ENCODE measurements at regions not wholly inside any gene's neighbourhood (a gene's known extent, or its start where the extent isn't known, plus 50 kb on each side); places are given as distances from the start of the nearest gene placed in this dataset.
"Not testable (repeated sequence)": the region's sequence is repeated elsewhere in the genome, so short reads cannot be mapped to it uniquely, and the experiment has no call there.

DNA sequence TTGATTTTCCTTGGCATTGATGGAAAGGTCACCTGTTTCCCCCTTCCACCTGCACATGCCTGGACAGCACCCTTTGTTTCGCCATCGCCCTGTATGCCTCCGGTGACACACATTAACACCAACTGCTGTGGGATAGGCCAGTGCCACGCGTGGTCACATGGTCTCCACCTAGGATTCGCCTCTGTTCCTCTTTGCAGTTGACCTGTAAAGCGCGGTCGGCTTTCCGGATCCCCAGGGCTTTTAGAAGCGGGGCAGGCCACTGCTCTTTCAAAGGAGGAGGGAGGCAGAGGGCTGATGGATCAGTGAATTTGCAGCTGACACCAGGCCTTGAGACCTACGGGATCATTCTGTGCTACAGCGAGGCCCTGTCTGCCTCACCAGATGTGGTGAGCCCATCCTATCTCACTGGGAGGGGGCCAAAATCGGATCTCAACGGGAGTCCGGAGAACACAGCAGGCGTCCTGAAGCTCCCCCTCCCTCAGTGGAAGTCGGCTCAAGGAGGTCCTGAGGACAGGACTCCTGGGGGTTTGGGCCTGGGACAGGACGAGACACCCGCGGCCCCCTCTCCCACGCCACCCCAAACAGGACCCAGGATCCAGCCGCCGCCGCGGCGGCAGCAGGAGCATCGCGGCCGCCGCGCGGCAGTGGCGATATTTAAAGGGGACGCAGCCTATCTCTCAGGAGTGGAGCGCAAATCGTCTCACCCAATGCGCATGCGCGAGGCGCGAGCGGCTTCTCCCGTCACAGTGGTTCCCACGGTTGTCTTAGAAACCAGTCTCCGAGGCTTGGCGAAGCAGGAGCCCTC is 973.8 kb upstream of the DEFB115 start:
- H3K9me3 ChIP-seq (ENCODE audit: control insufficient read depth in 1 of 2, low read length in 2 of 2); H3K36me3 ChIP-seq (ENCODE audit: control insufficient read depth in 1 of 2, insufficient read depth in 2 of 2, low read length in 2 of 2); H3K27ac ChIP-seq (ENCODE audit: low read depth, low read length); H3K4me1 ChIP-seq (ENCODE audit: control insufficient read depth in 1 of 2, insufficient read depth in 2 of 2, low read length in 2 of 2); H3K27me3 ChIP-seq (ENCODE audit: control insufficient read depth in 1 of 2, insufficient read depth in 2 of 2, low read length in 2 of 2): not testable (repeated sequence)
- H3K4me3 ChIP-seq (ENCODE audit: low read depth in 1 of 2, low read length in 2 of 2), result peak overlapping the region; percentile 36 to 68
- H3K9ac ChIP-seq (ENCODE audit: low read depth in 1 of 2, low read length in 2 of 2), result peak overlapping the region; percentile 28 to 63

GRCh38 chr20:30284281-30284905 is 973.1 kb upstream of the DEFB115 start:
- no peaks in the 10 kb centered on the region for H3K36me3 ChIP-seq (ENCODE audit: control insufficient read depth in 1 of 2, insufficient read depth in 2 of 2, low read length in 2 of 2)
- H3K9me3 ChIP-seq (ENCODE audit: control insufficient read depth in 1 of 2, low read length in 2 of 2), result no peaks in the 10 kb centered on the region
- H3K9ac ChIP-seq (ENCODE audit: low read depth in 1 of 2, low read length in 2 of 2), result peak overlapping the region; percentile 28 to 63
- no peaks in the 10 kb centered on the region for H3K27me3 ChIP-seq (ENCODE audit: control insufficient read depth in 1 of 2, insufficient read depth in 2 of 2, low read length in 2 of 2)
- H3K4me1 ChIP-seq (ENCODE audit: control insufficient read depth in 1 of 2, insufficient read depth in 2 of 2, low read length in 2 of 2), result peaks cover 4 to 5% of the 10 kb centered on the region in 2 donors
- no peak overlapping the region for H3K27ac ChIP-seq (ENCODE audit: low read depth, low read length)
- peak overlapping the region; percentile 36 to 68 for H3K4me3 ChIP-seq (ENCODE audit: low read depth in 1 of 2, low read length in 2 of 2)

DNA sequence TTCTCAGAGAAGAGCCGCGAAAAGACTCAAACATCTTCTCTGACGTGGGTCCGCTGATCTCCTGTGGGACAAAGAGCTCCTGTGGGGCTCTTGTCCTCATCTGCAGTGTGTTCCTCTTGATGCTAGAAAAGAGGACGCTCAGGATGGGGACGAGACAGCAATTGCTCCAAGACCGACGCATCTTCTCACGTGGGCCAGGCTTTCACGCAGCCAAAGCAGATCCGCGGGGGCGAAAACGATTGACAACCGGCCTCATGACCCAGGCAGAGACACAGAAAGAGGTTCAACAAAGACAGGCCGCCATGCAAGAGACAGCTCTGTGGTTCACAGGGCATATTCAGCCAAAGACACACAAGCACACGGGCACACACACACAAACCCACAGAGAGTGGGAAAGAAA is 971.8 kb upstream of the DEFB115 start:
- Histone ChIP-seq H3K27me3 (ENCODE audit: control insufficient read depth in 1 of 2, insufficient read depth in 2 of 2, low read length in 2 of 2) (no peaks in the 10 kb centered on the region), H3K27ac (ENCODE audit: low read depth, low read length) (no peak overlapping the region), H3K36me3 (ENCODE audit: control insufficient read depth in 1 of 2, insufficient read depth in 2 of 2, low read length in 2 of 2) (no peaks in the 10 kb centered on the region), H3K4me1 (ENCODE audit: control insufficient read depth in 1 of 2, insufficient read depth in 2 of 2, low read length in 2 of 2) (peaks cover 4 to 5% of the 10 kb centered on the region in 2 donors), H3K4me3 (ENCODE audit: low read depth in 1 of 2, low read length in 2 of 2) (peak overlapping the region in 1 of 2 donors; percentile 10), H3K9me3 (ENCODE audit: control insufficient read depth in 1 of 2, low read length in 2 of 2) (no peaks in the 10 kb centered on the region), H3K9ac (ENCODE audit: low read depth in 1 of 2, low read length in 2 of 2) (no peak overlapping the region)

DNA sequence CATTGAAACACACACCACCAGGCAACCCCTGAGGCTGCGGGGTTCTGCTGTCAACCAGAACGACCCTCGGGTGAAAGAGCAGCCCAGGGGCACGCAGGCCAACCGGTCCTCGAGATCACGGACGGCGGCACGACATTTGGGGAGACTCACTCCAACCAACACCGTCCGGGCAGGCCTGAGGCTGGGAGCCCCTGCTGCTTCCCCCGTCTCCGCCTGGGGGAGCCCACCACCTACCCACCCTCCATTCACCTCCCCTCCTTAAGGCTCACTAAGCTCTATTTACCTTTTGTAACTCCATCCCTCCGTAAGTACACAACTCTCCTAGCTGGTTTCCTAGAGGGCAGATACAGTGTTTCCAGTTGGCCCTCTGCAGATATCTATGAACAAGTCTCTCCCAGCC is 971.3 kb upstream of the DEFB115 start:
- Histone ChIP-seq H3K9ac (ENCODE audit: low read depth in 1 of 2, low read length in 2 of 2) (no peak overlapping the region), H3K9me3 (ENCODE audit: control insufficient read depth in 1 of 2, low read length in 2 of 2) (no peaks in the 10 kb centered on the region), H3K36me3 (ENCODE audit: control insufficient read depth in 1 of 2, insufficient read depth in 2 of 2, low read length in 2 of 2) (no peaks in the 10 kb centered on the region), H3K4me1 (ENCODE audit: control insufficient read depth in 1 of 2, insufficient read depth in 2 of 2, low read length in 2 of 2) (peaks cover 4 to 5% of the 10 kb centered on the region in 2 donors), H3K27ac (ENCODE audit: low read depth, low read length) (no peak overlapping the region), H3K27me3 (ENCODE audit: control insufficient read depth in 1 of 2, insufficient read depth in 2 of 2, low read length in 2 of 2) (no peaks in the 10 kb centered on the region), H3K4me3 (ENCODE audit: low read depth in 1 of 2, low read length in 2 of 2) (peak overlapping the region in 1 of 2 donors; percentile 10)

DNA sequence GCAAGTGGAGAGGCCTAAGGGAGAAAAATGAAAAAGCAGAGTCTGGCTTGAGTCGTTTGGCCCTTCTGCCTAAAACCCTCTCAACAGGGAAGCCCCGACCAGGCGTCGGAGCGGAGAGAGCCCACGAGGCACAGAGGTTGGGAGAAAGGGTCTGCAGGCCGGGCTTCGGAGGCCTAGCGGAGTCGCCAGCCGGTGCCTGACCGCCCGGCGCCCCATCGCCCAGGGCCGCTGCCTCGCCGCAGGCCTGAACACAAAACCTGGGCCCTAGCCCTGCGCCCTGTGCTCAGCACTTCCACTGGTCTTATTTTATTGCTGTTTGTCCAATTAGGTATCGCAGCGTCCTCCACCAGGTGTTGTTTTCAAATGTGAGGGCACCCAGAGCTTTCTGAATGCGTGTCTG is 970.0 kb upstream of the DEFB115 start:
- peak overlapping the region in 1 of 2 donors; percentile 43 for H3K9ac ChIP-seq (ENCODE audit: low read depth in 1 of 2, low read length in 2 of 2)
- H3K27me3 ChIP-seq (ENCODE audit: control insufficient read depth in 1 of 2, insufficient read depth in 2 of 2, low read length in 2 of 2); H3K4me1 ChIP-seq (ENCODE audit: control insufficient read depth in 1 of 2, insufficient read depth in 2 of 2, low read length in 2 of 2); H3K9me3 ChIP-seq (ENCODE audit: control insufficient read depth in 1 of 2, low read length in 2 of 2); H3K36me3 ChIP-seq (ENCODE audit: control insufficient read depth in 1 of 2, insufficient read depth in 2 of 2, low read length in 2 of 2): not testable (repeated sequence)
- H3K27ac ChIP-seq (ENCODE audit: low read depth, low read length), result peak overlapping the region; percentile 51
- peak overlapping the region; percentile 10 to 22 for H3K4me3 ChIP-seq (ENCODE audit: low read depth in 1 of 2, low read length in 2 of 2)

DNA sequence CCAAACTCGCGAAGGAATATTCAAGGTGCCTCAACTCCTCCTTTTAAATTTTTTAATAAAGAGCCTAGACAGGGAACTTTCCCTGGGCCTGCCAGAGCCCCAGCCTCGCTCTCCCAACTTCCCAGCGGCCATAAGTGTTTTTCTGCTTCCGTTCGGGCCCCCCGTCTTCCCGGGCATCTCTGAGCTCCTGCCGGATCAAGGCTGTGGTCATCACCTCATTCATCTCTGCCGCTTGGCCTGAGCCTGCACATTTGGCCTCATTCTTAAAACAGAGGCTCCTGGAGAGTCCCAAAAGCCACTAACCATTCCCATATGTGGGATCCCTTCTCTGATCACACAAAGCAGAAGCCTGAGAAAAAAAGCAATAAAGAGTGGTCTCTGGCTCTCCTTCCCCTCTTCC is 969.1 kb upstream of the DEFB115 start:
- peak overlapping the region; percentile 38 to 54 for H3K9ac ChIP-seq (ENCODE audit: low read depth in 1 of 2, low read length in 2 of 2)
- H3K36me3 ChIP-seq (ENCODE audit: control insufficient read depth in 1 of 2, insufficient read depth in 2 of 2, low read length in 2 of 2), result no peaks in the 10 kb centered on the region
- H3K27me3 ChIP-seq (ENCODE audit: control insufficient read depth in 1 of 2, insufficient read depth in 2 of 2, low read length in 2 of 2), result no peaks in the 10 kb centered on the region
- peaks cover 4 to 5% of the 10 kb centered on the region in 2 donors for H3K4me1 ChIP-seq (ENCODE audit: control insufficient read depth in 1 of 2, insufficient read depth in 2 of 2, low read length in 2 of 2)
- peak overlapping the region; percentile 50 for H3K27ac ChIP-seq (ENCODE audit: low read depth, low read length)
- no peaks in the 10 kb centered on the region for H3K9me3 ChIP-seq (ENCODE audit: control insufficient read depth in 1 of 2, low read length in 2 of 2)
- H3K4me3 ChIP-seq (ENCODE audit: low read depth in 1 of 2, low read length in 2 of 2), result peak overlapping the region; percentile 52 to 66

DNA sequence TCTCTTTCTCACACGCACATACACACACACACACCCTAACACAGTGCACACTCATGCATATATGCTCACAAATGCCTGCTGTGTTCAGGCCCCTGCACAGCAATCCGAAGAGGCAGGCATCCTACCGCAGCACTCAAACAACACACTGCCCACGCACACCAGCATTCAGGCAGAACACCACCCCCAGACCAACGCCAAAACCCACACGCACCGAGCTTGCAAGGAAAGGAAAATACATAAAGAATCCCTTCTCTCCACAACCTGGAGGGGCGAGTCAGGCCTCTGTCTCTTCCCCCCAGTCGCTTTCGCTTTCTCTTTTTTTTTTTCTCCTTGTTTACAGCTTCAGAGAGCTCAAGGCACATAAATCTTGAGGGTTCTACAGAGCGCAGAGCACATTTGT is 968.4 kb upstream of the DEFB115 start:
- H3K4me3 ChIP-seq (ENCODE audit: low read depth in 1 of 2, low read length in 2 of 2), result peak overlapping the region; percentile 60 to 66
- not testable (repeated sequence) for H3K36me3 ChIP-seq (ENCODE audit: control insufficient read depth in 1 of 2, insufficient read depth in 2 of 2, low read length in 2 of 2); H3K9me3 ChIP-seq (ENCODE audit: control insufficient read depth in 1 of 2, low read length in 2 of 2); H3K4me1 ChIP-seq (ENCODE audit: control insufficient read depth in 1 of 2, insufficient read depth in 2 of 2, low read length in 2 of 2); H3K27me3 ChIP-seq (ENCODE audit: control insufficient read depth in 1 of 2, insufficient read depth in 2 of 2, low read length in 2 of 2)
- H3K9ac ChIP-seq (ENCODE audit: low read depth in 1 of 2, low read length in 2 of 2), result peak overlapping the region; percentile 54 to 56
- H3K27ac ChIP-seq (ENCODE audit: low read depth, low read length), result peak overlapping the region; percentile 83

DNA sequence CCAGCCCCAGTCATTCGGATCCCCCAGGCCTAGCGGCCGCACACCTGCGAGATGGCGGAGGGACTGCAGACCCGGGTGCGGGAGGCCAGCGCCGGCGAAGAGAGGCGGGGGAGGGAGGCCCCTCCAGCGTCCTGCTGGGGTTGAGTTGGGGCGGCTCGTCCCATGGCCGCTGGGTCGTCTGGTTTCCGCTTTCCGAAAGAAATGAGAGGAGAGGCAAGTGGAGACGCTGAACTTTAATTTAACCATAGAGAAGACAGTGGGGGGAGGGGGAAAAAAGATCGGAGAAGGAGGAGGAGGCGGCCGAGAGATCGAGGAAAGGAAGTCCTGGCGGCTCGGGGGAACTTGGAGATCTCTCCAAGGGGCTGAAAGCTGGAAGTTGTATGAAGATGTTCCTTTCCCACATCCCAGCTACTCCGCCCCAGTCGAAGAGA is 967.7 kb upstream of the DEFB115 start:
- not testable (repeated sequence) for H3K9me3 ChIP-seq (ENCODE audit: control insufficient read depth in 1 of 2, low read length in 2 of 2); H3K27me3 ChIP-seq (ENCODE audit: control insufficient read depth in 1 of 2, insufficient read depth in 2 of 2, low read length in 2 of 2); H3K36me3 ChIP-seq (ENCODE audit: control insufficient read depth in 1 of 2, insufficient read depth in 2 of 2, low read length in 2 of 2); H3K4me1 ChIP-seq (ENCODE audit: control insufficient read depth in 1 of 2, insufficient read depth in 2 of 2, low read length in 2 of 2)
- peak overlapping the region; percentile 60 to 66 for H3K4me3 ChIP-seq (ENCODE audit: low read depth in 1 of 2, low read length in 2 of 2)
- peak overlapping the region; percentile 83 for H3K27ac ChIP-seq (ENCODE audit: low read depth, low read length)
- H3K9ac ChIP-seq (ENCODE audit: low read depth in 1 of 2, low read length in 2 of 2), result peak overlapping the region; percentile 26 to 56

GRCh38 chr20:30290361-30291063 is 967.0 kb upstream of the DEFB115 start:
- not testable (repeated sequence) for H3K4me1 ChIP-seq (ENCODE audit: control insufficient read depth in 1 of 2, insufficient read depth in 2 of 2, low read length in 2 of 2); H3K27me3 ChIP-seq (ENCODE audit: control insufficient read depth in 1 of 2, insufficient read depth in 2 of 2, low read length in 2 of 2); H3K9me3 ChIP-seq (ENCODE audit: control insufficient read depth in 1 of 2, low read length in 2 of 2); H3K36me3 ChIP-seq (ENCODE audit: control insufficient read depth in 1 of 2, insufficient read depth in 2 of 2, low read length in 2 of 2)
- H3K4me3 ChIP-seq (ENCODE audit: low read depth in 1 of 2, low read length in 2 of 2), result peak overlapping the region; percentile 60 to 66
- H3K27ac ChIP-seq (ENCODE audit: low read depth, low read length), result peak overlapping the region; percentile 20
- peak overlapping the region; percentile 26 to 56 for H3K9ac ChIP-seq (ENCODE audit: low read depth in 1 of 2, low read length in 2 of 2)

DNA sequence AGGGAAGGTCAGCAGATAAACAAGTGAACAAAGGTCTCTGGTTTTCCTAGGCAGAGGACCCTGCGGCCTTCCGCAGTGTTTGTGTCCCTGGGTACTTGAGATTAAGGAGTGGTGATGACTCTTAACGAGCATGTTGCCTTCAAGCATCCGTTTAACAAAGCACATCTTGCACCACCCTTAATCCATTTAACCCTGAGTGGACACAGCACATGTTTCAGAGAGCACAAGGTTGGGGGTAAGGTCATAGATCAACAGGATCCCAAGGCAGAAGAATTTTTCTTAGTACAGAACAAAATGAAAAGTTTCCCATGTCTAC is 966.4 kb upstream of the DEFB115 start:
- not testable (repeated sequence) for H3K9ac ChIP-seq (ENCODE audit: low read depth in 1 of 2, low read length in 2 of 2); H3K36me3 ChIP-seq (ENCODE audit: control insufficient read depth in 1 of 2, insufficient read depth in 2 of 2, low read length in 2 of 2); H3K4me3 ChIP-seq (ENCODE audit: low read depth in 1 of 2, low read length in 2 of 2); H3K4me1 ChIP-seq (ENCODE audit: control insufficient read depth in 1 of 2, insufficient read depth in 2 of 2, low read length in 2 of 2); H3K27me3 ChIP-seq (ENCODE audit: control insufficient read depth in 1 of 2, insufficient read depth in 2 of 2, low read length in 2 of 2); H3K27ac ChIP-seq (ENCODE audit: low read depth, low read length); H3K9me3 ChIP-seq (ENCODE audit: control insufficient read depth in 1 of 2, low read length in 2 of 2)
